BJ (cell line): ENCODE measurements at regions not wholly inside any gene's neighbourhood (a gene's known extent, or its start where the extent isn't known, plus 50 kb on each side); places are given as distances from the start of the nearest gene placed in this dataset.

ENCODE experiments used
- CTCF ChIA-PET: fragments of 350-600 bp; formaldehyde crosslinking; extraction: SDS; loops from one replicate; lab custom pipeline; 2021; ENCODE audit warnings: antibody characterized with exemption, inconsistent platforms; lab: Yijun Ruan, JAX
- POLR2A ChIA-PET: fragments of 300-600 bp; sonication (Branson Sonifier 250); formaldehyde crosslinking; extraction: SDS; loops from one replicate; lab custom pipeline; 2021; ENCODE audit warnings: antibody characterized with exemption; lab: Charles Lee
- DNase-seq: peaks from one replicate; pipeline ENCODE4 v3.0.0-alpha.2; 2011; ENCODE audit warnings: low read depth
- H3K27me3 ChIP-seq: 2 replicates; pipeline ENCODE4 v1.6.0; 2011; ENCODE audit warnings: low read length; ENCODE audit not compliant: control insufficient read depth, insufficient read depth
- H3K36me3 ChIP-seq: 2 replicates; pipeline ENCODE4 v1.5.1; 2011; ENCODE audit warnings: low read length; ENCODE audit not compliant: control insufficient read depth, insufficient read depth
- H3K4me3 ChIP-seq: 2 replicates; pipeline ENCODE4 v1.5.1; 2011; ENCODE audit warnings: low read depth, mild to moderate bottlenecking, control low read depth, low read length
- CTCF ChIP-seq: IDR thresholded peaks from 2 replicates; pipeline ENCODE4 v1.5.1; 2011; ENCODE audit warnings: low read depth, mild to moderate bottlenecking, control low read depth, inconsistent platforms, low read length, moderate library complexity; ENCODE audit not compliant: insufficient read depth

- TF ChIP-seq CTCF = no peak
- ChIA-PET CTCF (interaction anchor here (0.7 kb wide), 1 partner anchor 414 kb away, joined by 3 read pairs; no protein-coding TSS in a partner anchor), POLR2A (no interaction called here)
- Histone ChIP-seq H3K4me3 (no peak overlapping the region), H3K36me3 (no peaks in the 10 kb centered on the region), H3K27me3 (no peaks in the 10 kb centered on the region)
- no peak for DNase-seq
Observed at GRCh38 chr6:19712012-19712688, 125.0 kb upstream of the ID4 start.

- Histone ChIP-seq H3K36me3 (no peaks in the 10 kb centered on the region), H3K4me3 (no peak overlapping the region), H3K27me3 (no peaks in the 10 kb centered on the region)
- no peak for DNase-seq
- TF ChIP-seq CTCF = no peak
- CTCF ChIA-PET = no interaction called here
- POLR2A ChIA-PET = no interaction called here
Observed at GRCh38 chr6:19712998-19713397, 124.2 kb upstream of the ID4 start.

GRCh38 chr6:19713411-19713810 is 123.8 kb upstream of the ID4 start:
- H3K36me3 ChIP-seq = no peaks in the 10 kb centered on the region
- CTCF ChIA-PET = no interaction called here
- H3K4me3 ChIP-seq = no peak overlapping the region
- POLR2A ChIA-PET = no interaction called here
- no peaks in the 10 kb centered on the region for H3K27me3 ChIP-seq
- no peak for DNase-seq
- TF ChIP-seq CTCF = no peak

- Histone ChIP-seq H3K27me3 (no peaks in the 10 kb centered on the region), H3K4me3 (no peak overlapping the region), H3K36me3 (no peaks in the 10 kb centered on the region)
- CTCF ChIA-PET = interaction anchor here (0.6 to 1.2 kb wide), 2 partner anchors 9 to 143 kb away, joined by 4 to 6 read pairs; no protein-coding TSS in a partner anchor
- no peak for TF ChIP-seq CTCF
- no peak for DNase-seq
- POLR2A ChIA-PET = no interaction called here
Observed at GRCh38 chr6:19713984-19714383, 123.2 kb upstream of the ID4 start.

GRCh38 chr6:19714434-19715166 is 122.6 kb upstream of the ID4 start:
- TF ChIP-seq CTCF = no peak
- H3K36me3 ChIP-seq = no peaks in the 10 kb centered on the region
- POLR2A ChIA-PET = no interaction called here
- H3K27me3 ChIP-seq = no peaks in the 10 kb centered on the region
- CTCF ChIA-PET = interaction anchor here (0.6 to 1.2 kb wide), 3 partner anchors 10 to 142 kb away, joined by 3 to 6 read pairs (median 4); no protein-coding TSS in a partner anchor
- no peak overlapping the region for H3K4me3 ChIP-seq
- DNase-seq = no peak
